Astrocyte of the cerebellum (primary cell): ENCODE measurements at regions not wholly inside any gene's neighbourhood (a gene's known extent, or its start where the extent isn't known, plus 50 kb on each side); places are given as distances from the start of the nearest gene placed in this dataset.

Source experiments
- DNase-seq: peaks from one replicate; pipeline ENCODE4 v3.0.0-alpha.2; 2011; ENCODE audit warnings: low read depth
- H3K4me3 ChIP-seq: 2 replicates; pipeline ENCODE4 v1.5.1; 2011; ENCODE audit warnings: mild to moderate bottlenecking, low read depth, low read length, moderate library complexity
- CTCF ChIP-seq: IDR thresholded peaks from 2 replicates; pipeline ENCODE4 v1.5.1; 2012; ENCODE audit warnings: low read length, low read depth, moderate library complexity, mild to moderate bottlenecking; ENCODE audit errors: missing control alignments
- in situ Hi-C: cut with HindIII; loops from 2 replicates; pipeline ENCODE4 v1.10.0; 2017; ENCODE audit warnings: low sequenced_read_pairs

- DNase-seq: no peak
- no peak overlapping the region for H3K4me3 ChIP-seq
- no peak for TF ChIP-seq CTCF
- in situ Hi-C loops: no loop called here
Observed at GRCh38 chr18:43932140-43932539, 654.9 kb upstream of the SYT4 start.

GRCh38 chr18:43933177-43933576, 655.9 kb upstream of the SYT4 start:
- in situ Hi-C loops: no loop called here
- no peak for DNase-seq
- H3K4me3 ChIP-seq: no peak overlapping the region
- no peak for TF ChIP-seq CTCF

- DNase-seq: no peak
- in situ Hi-C loops: no loop called here
- no peak overlapping the region for H3K4me3 ChIP-seq
- TF ChIP-seq CTCF: no peak
Observed at GRCh38 chr18:43934322-43934721, 657.0 kb upstream of the SYT4 start.

GRCh38 chr18:43934781-43935471, 657.6 kb upstream of the SYT4 start:
- in situ Hi-C loops: no loop called here
- H3K4me3 ChIP-seq: no peak overlapping the region
- peak; percentile 83 for DNase-seq
- no peak for TF ChIP-seq CTCF

- TF ChIP-seq CTCF: no peak
- in situ Hi-C loops: no loop called here
Observed at GRCh38 chr18:43936176-43936575, 658.9 kb upstream of the SYT4 start.

GRCh38 chr18:43949291-43949690, 672.0 kb upstream of the SYT4 start:
- in situ Hi-C loops: no loop called here
- no peak for TF ChIP-seq CTCF
- H3K4me3 ChIP-seq: no peak overlapping the region
- no peak for DNase-seq

More at GRCh38 chr18:43936176-43936575, 658.9 kb upstream of the SYT4 start:
- no peak for DNase-seq
- H3K4me3 ChIP-seq: no peak overlapping the region
